Endodermal cell (in vitro differentiated cells): ENCODE measurements at regions not wholly inside any gene's neighbourhood (a gene's known extent, or its start where the extent isn't known, plus 50 kb on each side); places are given as distances from the start of the nearest gene placed in this dataset.

Source experiments
- DNase-seq: peaks from one replicate; pipeline ENCODE4 v3.0.0-alpha.2; 2017
- H3K27ac ChIP-seq: 2 replicates; pipeline ENCODE4 v1.5.1; 2013; ENCODE audit warnings: mild to moderate bottlenecking, low read depth, low read length, moderate library complexity
- H3K27me3 ChIP-seq: 2 replicates; pipeline ENCODE4 v1.6.1; 2013; ENCODE audit warnings: mild to moderate bottlenecking, low read length, moderate library complexity; ENCODE audit not compliant: insufficient read depth, control insufficient read depth, poor library complexity, severe bottlenecking
- H3K36me3 ChIP-seq: 2 replicates; pipeline ENCODE4 v1.7.0; 2013; ENCODE audit warnings: mild to moderate bottlenecking, low read length, moderate library complexity; ENCODE audit not compliant: control insufficient read depth, insufficient read depth
- H3K4me1 ChIP-seq: one replicate; pipeline ENCODE4 v1.7.0; 2013; ENCODE audit warnings: low read length; ENCODE audit not compliant: control insufficient read depth, insufficient read depth
- H3K4me3 ChIP-seq: 2 replicates; pipeline ENCODE4 v1.5.1; 2013; ENCODE audit warnings: mild to moderate bottlenecking, low read length, moderate library complexity
- H3K9ac ChIP-seq: 2 replicates; pipeline ENCODE4 v1.6.1; 2013; ENCODE audit warnings: mild to moderate bottlenecking, low read length, moderate library complexity; ENCODE audit not compliant: poor library complexity, severe bottlenecking; ENCODE audit errors: extremely low read depth
- H3K9me3 ChIP-seq: 2 replicates; pipeline ENCODE4 v1.6.1; 2013; ENCODE audit warnings: mild to moderate bottlenecking, low read length, moderate library complexity; ENCODE audit not compliant: control insufficient read depth
- H3K27ac Mint-ChIP-seq: 2 replicates; pipeline ENCODE4 v1.8.0; 2020; ENCODE audit warnings: mixed read lengths
- H3K27me3 Mint-ChIP-seq: 2 replicates; pipeline ENCODE4 v1.8.0; 2021; ENCODE audit warnings: mild to moderate bottlenecking, mixed read lengths; ENCODE audit not compliant: insufficient read depth
- H3K36me3 Mint-ChIP-seq: 2 replicates; pipeline ENCODE4 v1.8.0; 2020; ENCODE audit warnings: low read depth, mixed read lengths
- H3K4me1 Mint-ChIP-seq: 2 replicates; pipeline ENCODE4 v1.8.0; 2020; ENCODE audit warnings: mixed read lengths
- H3K4me3 Mint-ChIP-seq: 2 replicates; pipeline ENCODE4 v1.8.0; 2020; ENCODE audit warnings: mild to moderate bottlenecking, moderate library complexity, mixed read lengths
- H3K9me3 Mint-ChIP-seq: 2 replicates; pipeline ENCODE4 v1.8.0; 2020; ENCODE audit warnings: mild to moderate bottlenecking, mixed read lengths
- CTCF ChIP-seq: fragments of 200-600 bp; sonication (generic); conservative IDR thresholded peaks from 2 replicates; pipeline ENCODE4 v1.5.0; 2021; ENCODE audit warnings: antibody characterized with exemption, mild to moderate bottlenecking
- WGBS, 2 experiments: methylation state at CpG; one replicate each; pipeline versions ENCODE4 v1.1.5 to v1.1.7; 2013; ENCODE audit warnings: missing lambda C conversion rate in 2 of 2, mixed read lengths in 1 of 2; ENCODE audit not compliant: insufficient coverage in 1 of 2, insufficient read length in 1 of 2; 5-methylcytosine and 5-hydroxymethylcytosine counted together

- H3K9ac ChIP-seq, result no peak overlapping the region
- Mint-ChIP-seq H3K36me3 (no peaks in the 10 kb centered on the region), H3K4me3 (no peak overlapping the region), H3K27ac (no peak overlapping the region), H3K4me1 (peaks cover 20% of the 10 kb centered on the region), H3K27me3 (peaks cover 2% of the 10 kb centered on the region), H3K9me3 (peaks cover 5% of the 10 kb centered on the region)
- H3K27me3 ChIP-seq, result no peaks in the 10 kb centered on the region
- no peaks in the 10 kb centered on the region for H3K36me3 ChIP-seq
- no peak for TF ChIP-seq CTCF
- H3K9me3 ChIP-seq, result peaks cover 5% of the 10 kb centered on the region
- H3K4me1 ChIP-seq, result no peaks in the 10 kb centered on the region
- no peak overlapping the region for H3K4me3 ChIP-seq
- H3K27ac ChIP-seq, result no peak overlapping the region
- no peak for DNase-seq
These were observed 145.5 kb downstream of the MPP7 start for GRCh38 chr10:28157379-28157778.

GRCh38 chr10:28155726-28156125, 147.1 kb downstream of the MPP7 start:
- 56% methylated on average over 1 of the region's 1 CpG; no CpG with 5 or more reads in 1 of the 2 experiments for WGBS, 2 experiments
- Histone ChIP-seq H3K9ac (no peak overlapping the region), H3K36me3 (no peaks in the 10 kb centered on the region), H3K27ac (no peak overlapping the region), H3K27me3 (no peaks in the 10 kb centered on the region), H3K4me1 (no peaks in the 10 kb centered on the region), H3K4me3 (no peak overlapping the region), H3K9me3 (peaks cover 5% of the 10 kb centered on the region)
- H3K36me3 Mint-ChIP-seq, result no peaks in the 10 kb centered on the region
- no peak for TF ChIP-seq CTCF
- H3K27me3 Mint-ChIP-seq, result peaks cover 2% of the 10 kb centered on the region
- peaks cover 5% of the 10 kb centered on the region for H3K9me3 Mint-ChIP-seq
- peaks cover 20% of the 10 kb centered on the region for H3K4me1 Mint-ChIP-seq
- no peak overlapping the region for H3K4me3 Mint-ChIP-seq
- no peak for DNase-seq
- no peak overlapping the region for H3K27ac Mint-ChIP-seq

- no peaks in the 10 kb centered on the region for H3K27me3 ChIP-seq
- Mint-ChIP-seq H3K27me3 (peaks cover 2% of the 10 kb centered on the region), H3K4me3 (no peak overlapping the region), H3K27ac (no peak overlapping the region), H3K9me3 (no peaks in the 10 kb centered on the region), H3K36me3 (no peaks in the 10 kb centered on the region), H3K4me1 (peaks cover 25% of the 10 kb centered on the region)
- H3K9me3 ChIP-seq, result no peaks in the 10 kb centered on the region
- no peak overlapping the region for H3K27ac ChIP-seq
- no peaks in the 10 kb centered on the region for H3K36me3 ChIP-seq
- no peak overlapping the region for H3K9ac ChIP-seq
- no peaks in the 10 kb centered on the region for H3K4me1 ChIP-seq
- WGBS, 2 experiments, result 71 to 100% methylated on average over 1 to 3 of the region's 3 CpGs
- no peak for DNase-seq
- no peak overlapping the region for H3K4me3 ChIP-seq
- no peak for TF ChIP-seq CTCF
These were observed 151.2 kb downstream of the MPP7 start for GRCh38 chr10:28151636-28152035.
